ENCODE measurements at regions not wholly inside any gene's neighbourhood (a gene's known extent, or its start where the extent isn't known, plus 50 kb on each side); places are given as distances from the start of the nearest gene placed in this dataset.

DNA sequence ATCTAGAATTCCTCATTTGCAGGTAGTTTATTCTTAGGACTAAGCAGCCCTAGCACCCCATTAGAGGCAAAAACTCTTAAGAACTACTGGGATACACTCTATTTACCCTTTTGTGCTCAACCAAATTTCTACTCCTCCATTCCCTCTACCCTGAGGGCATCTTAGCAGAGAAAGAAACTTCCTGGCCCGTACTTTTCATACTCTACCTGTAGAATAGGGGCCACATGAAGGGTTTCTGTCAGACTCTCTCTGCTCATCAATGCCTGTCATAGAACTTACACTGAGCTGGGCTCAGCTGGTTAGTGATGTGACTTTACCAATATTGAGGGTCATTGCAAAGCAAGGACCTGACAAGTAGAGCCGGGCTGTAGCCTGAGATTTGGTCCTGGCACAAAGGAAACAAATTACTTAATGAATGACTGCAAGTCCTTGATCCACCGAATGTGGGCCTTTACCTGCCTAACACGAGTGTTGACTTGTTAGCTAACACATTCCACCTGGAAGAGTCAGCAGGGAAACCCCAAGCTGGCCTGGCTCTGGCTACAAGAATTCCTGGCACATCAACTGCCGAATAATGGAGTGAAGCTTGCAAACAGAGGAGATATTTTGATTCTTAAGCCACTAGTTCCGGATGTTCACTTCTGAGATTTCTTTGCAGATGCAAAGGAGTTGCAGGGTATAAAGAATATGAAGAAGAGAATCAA, 280.5 kb upstream of the JAG1 start:
- DNase-seq (ENCODE audit: low read depth), result no peak

DNA sequence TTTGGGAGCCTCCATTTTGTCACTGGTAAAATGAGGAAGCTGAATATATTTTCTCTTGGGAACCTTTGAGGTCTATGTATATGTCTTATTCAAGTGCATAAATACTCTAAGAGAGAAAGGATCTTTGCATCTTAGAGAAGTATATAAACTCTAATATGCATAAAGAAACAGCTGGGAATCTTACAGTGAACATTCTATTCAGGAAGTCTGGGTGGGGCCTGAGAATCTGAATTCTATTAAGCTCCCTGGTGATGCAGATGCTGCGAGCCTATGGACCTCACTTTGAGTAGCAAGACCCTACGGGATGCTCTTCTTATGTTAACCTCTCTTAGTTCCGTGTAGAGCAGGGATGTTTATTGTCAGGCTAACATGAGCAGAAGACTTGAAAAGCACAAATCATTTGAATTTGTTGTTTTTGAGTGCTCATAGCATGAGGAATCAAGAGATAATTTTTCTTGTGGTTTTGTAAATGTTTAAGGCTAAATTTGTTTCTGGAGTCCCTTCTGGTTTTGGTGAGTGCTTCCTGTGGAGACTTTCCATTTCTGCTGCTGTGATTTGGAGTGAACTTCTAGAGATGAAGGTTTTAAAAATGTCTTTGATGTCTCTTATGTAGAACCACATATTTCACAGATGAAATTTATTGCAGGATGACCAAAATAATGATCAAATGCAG, 281.2 kb upstream of the JAG1 start:
- no peak for DNase-seq (ENCODE audit: low read depth)

DNA sequence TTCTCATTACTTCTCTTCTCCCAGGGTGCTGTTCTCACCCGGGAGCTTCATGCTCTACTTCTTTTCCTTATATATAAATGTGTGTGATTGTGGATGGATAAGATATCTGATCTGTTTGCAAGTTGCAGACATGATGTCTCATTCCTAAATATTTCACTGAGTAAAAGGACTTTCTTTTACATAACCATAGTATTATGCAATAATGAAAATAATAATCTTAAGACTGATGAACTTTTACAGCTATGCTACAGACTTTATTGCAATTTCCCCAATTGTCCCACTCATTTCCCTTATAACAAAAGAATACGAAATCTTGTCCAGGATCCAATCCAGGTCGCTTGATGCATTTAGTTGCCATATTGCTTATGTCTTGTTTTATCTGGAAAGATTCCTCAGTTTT, 284.5 kb upstream of the JAG1 start:
- DNase-seq (ENCODE audit: low read depth), result no peak

DNA sequence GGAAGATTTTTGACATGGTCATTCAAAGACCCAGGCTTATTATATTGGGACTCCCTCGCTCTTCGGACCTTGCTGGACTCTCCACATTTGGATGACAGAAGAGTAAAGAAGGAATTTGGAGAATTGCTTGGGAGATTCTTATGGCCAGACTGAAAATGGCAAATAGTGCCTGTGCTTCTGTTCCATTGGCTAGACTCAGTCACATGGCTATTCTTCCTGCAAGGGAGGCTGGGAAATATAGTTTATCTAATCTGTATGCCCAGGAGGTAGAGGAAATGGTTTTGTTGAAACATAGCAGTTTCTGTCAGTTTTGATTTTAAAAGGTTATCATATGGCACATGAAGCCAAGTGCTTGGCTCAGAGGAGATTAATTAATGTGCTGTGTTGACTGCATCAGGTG, 286.6 kb upstream of the JAG1 start:
- no peak for DNase-seq (ENCODE audit: low read depth)

DNA sequence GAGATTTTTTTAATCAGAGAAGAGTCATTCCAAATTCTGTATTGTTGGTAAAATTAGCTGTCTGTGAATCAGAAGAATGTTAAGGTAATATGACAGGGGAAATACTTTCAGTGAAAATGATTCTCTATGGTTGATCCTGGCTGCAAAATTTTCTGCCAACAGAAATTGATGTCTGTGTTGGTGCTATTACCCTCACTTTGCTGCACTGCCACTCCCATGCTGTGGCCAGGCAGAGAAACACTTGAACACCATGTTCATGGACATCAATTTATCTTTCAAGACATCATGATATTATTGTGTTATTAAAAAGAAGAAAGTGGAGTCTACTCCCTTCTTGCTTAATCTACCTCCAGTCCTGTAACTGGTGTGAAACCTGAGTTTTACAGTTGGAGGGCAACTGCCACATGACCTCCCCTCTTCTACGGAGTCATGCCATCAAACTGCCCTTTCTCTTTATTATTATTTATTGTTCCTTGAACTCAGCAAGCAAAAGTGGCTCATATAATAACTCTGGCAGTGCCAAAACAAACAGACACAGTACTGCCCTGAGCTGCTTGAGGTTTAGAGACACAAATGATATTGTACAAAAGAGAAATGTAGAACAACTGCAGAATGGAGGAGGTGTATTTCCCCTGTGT, 288.0 kb upstream of the JAG1 start:
- no peak for DNase-seq (ENCODE audit: low read depth)

DNA sequence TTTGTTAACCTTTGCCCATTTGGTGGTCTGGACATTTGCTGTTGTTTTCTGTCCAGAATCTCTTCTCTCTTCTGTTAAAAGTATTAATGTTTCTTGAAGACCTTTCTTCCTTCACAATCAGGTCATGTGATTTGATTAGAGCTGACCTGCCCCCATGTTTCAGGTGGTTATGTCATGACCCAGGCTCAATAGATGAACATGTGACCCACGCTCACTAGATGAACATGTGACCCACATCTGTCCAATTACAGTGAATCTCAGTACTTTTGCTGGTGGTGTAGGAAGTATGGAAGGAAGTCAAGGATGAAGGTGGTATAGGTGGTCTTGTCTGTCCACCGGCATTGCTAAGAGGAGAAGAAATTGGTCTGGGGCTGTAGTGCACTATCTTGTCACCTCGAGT, 289.1 kb upstream of the JAG1 start:
- DNase-seq (ENCODE audit: low read depth), result no peak

DNA sequence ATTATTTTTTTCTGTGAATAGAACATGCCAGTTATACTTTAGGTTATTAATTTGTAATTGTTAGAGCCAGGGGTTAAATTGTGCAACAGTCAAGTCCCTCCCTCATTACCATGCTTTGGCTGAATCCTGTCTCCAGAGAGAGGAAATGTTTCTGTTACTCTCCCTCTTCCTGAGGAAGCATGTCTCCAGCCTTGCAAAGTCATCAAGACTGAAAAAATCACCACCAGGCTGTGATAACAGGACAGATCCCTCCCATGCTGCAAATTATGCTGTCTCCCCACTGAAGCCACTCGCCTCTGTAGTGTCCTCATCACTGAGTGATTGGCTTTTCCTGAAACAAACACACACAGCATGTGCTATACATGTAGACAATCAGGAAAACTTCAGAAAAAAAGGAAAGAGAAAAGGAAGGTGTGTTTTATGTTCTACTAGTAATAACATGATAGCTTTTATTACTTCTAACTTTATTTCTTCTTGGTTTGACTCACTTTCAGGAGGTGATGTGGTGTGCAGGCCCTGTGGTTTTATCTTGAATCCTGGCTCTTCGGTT, 290.0 kb upstream of the JAG1 start:
- no peak for DNase-seq (ENCODE audit: low read depth)

DNA sequence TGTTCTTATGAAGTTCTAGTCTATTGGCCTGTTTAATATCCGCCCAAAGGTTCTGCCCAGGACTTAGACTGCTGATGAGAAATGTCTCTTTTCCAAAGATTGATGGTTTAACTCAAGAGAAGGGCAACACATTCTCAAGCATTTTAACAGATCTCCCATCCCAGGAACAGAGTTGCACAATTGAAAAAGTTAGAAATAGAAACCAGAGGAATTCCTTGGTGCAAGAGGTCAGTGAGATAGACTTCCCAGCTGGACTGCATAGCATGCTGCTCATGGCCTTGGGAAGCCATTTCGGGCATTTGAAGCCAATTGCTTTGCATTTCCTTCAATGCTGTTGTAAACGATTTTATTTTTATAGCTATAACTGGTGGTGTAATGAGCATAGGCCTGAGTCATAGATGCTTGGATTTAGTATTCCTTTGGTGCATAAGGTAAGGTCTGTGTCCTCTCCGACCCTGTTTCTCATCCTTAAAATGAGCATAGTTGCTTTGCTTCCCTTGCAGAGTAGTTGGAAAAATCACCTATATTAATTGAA, 292.2 kb upstream of the JAG1 start:
- peak; percentile 6 for DNase-seq (ENCODE audit: low read depth)

DNA sequence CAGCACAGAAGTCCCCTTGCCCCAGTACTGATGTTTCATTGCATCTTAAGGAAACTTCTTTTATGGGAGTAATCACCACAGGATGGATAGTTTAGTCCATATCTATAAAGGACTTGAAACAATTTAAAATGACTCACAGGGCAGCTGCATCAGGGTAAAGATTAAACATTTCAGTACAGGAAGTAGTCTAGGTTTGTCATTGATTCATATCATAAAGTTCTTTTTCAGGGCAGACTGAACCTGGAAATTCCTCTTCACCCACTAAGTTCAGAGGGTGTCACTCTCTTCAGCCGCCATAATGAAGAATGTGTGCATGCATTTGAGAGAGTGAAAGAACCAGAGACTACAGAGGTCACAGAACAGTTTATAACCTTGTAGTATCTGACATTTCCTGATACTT, 296.3 kb upstream of the JAG1 start:
- DNase-seq (ENCODE audit: low read depth), result no peak

DNA sequence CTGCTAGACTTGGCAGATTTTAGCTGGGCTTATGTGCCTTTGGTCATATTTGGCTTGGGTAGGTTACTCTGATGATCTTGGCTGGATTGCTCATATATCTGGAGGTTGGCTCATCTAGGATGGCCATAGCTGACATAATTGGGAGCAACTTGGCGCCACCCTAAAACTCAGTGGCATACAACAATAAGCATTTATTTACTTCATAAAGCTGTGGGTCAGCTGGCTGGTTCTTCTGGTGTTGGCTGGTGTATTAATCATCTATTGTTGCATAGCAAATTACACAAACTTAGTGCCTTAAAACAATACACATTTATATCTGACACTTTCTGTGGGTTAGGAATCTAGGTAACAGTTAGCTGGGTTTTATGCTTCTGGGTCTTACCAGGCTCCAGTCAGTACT, 297.3 kb upstream of the JAG1 start:
- no peak for DNase-seq (ENCODE audit: low read depth)

DNA sequence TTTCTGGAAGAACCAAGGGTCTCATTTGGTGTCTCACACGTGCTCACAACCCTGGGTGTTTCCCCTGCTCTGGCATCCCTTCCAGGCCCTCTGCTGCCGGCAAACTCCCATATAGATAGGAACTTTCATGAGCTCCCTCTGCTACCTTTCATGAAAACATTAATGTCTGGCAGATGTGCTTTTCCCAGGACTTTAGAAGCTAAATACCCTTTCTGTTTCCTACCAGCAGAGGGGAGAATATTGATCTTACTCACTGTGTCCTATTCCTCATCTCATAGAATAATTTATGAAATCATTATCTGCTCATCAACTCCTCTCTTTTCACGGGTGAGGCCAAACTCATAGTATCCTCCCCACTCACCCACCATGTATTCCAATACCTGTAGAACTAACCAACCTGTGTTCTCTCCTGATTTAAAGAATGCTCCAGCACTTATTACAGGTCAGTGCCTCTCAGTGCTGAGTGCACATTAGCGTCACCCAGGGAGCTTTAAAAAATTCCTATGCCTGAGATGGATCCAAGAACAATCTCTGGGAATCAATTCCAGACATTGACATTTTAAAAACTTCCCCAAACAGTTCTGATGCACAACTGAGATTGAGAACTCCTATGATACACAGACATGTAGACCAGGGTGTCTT, 298.5 kb upstream of the JAG1 start:
- DNase-seq (ENCODE audit: low read depth), result no peak

DNA sequence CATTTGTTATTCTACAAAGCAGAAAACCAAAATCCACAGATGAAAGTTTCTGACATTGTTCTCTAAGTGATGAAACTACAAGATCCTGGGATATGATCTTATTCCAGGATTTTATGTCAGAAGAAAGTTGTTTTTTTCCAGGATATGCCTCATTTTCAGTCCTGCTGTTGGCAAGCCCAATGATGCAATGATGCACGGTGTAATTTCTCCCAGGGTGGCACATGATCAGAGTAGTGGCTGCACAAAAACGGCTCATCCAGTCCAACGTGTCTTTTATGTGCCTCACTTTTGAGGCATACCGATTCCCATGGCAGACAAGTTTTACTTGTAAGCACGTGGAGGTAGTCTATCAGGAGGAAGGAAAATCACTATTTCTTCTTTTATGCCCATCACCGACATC, 302.3 kb upstream of the JAG1 start:
- DNase-seq (ENCODE audit: low read depth), result no peak

DNA sequence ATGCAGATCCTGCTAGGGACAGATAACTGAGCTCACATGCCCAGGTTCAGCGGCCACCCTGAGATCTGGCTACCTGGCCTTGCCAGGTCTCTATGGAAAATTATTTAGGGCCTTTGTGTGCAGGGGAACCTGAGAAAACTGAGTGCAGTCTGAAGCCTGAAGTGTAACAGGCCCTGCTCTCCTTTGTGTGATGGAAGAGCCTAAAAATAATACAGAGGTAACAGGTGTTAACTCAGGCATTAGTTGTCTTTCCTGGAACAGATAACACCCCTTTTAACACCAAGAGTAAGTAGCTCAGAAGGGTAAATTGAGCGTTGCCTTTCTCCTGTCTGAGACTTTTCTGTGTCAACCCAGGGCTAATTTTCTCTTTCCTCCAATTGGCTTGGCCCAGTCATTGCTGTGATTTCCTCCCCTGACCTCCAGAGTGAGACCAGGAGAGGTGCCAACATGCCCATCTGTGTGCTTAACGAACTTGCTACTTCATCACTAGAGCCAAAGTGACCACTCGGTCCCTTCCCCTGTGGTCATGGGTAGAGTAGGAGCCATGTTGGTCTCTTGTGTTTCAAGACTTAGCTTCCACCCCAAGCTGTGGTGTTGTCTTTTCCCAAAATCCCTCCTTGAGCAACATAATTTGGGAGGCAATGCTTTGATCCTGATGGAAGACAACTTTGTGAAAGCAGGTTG, 304.4 kb upstream of the JAG1 start:
- DNase-seq (ENCODE audit: low read depth), result no peak

DNA sequence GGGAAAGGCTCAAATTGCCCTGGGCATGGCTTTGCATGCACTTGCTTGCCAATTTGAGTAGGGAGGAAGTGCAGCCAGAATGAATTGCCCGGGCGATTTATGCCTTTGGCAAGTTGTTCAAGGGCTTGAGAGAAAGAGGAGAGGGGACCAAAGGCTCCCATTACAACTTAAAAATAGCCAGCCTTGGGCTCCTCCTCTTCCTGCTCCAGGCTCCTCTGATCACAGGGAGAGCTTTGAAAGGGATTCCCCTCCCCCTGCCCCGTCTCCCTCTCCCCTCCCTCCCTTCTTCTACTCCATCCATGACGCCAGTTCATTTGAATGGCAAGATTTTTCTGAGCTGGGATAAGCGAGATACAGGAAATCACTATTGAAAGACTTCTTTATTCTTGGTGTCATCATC, 304.9 kb upstream of the JAG1 start:
- no peak for DNase-seq (ENCODE audit: low read depth)

DNA sequence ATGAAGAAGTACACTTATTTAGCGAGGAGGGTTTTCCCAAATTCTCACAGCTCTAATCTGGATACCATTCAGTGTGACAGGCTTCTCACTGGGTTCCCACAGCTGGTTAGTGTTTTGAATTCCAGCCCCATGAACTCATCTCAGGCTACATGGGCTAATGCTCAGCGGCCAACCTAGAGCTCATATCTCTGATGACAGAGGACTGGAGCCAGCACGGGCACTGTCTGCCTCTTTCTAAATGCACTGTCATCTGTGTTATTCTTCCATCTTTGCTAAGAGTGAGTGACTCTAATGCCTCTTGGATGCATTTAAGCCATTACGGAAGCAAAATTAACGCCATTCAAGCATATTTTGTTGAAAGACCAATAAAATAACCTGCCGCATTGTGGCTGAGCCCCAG, 308.9 kb upstream of the JAG1 start:
- peak; percentile 85 for DNase-seq (ENCODE audit: low read depth)

DNA sequence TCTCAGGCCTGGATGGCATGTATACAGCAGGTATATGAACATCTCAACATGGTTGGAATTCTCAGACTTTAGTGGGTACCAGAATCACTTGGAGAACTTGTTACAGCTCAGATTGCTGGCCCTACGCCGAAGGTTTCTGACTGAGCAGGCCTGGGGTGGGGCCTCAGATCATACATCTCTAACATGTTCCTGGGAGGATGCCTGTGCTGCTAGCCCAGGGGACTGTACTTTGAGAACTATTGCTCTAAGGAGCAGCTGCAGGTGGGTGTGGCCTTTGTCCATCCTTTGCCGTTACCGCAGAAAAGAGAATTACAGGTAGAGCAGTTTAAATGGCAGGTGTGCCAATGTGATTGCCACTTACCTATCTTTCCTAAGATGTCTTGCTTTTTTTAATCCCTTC, 310.5 kb upstream of the JAG1 start:
- DNase-seq (ENCODE audit: low read depth), result no peak

DNA sequence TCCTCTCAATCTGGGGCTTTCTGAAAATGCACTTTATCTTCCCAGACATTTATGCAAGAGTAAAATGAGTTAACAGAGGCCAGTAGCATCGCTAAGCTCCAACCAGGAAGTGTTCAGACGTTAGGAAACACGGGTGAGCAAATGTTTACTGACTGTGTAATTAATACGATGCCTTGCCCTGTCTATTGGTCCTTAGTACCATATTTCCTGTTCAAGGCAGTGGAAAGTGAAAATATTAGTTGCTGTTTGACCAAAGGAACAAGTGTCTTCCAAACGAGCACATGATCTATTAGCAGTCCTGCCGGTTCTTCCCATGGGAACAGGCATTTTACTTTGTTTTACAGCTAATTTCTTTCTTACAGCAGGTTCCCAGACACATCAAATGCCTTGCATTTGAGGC, 311.1 kb upstream of the JAG1 start:
- no peak for DNase-seq (ENCODE audit: low read depth)

DNA sequence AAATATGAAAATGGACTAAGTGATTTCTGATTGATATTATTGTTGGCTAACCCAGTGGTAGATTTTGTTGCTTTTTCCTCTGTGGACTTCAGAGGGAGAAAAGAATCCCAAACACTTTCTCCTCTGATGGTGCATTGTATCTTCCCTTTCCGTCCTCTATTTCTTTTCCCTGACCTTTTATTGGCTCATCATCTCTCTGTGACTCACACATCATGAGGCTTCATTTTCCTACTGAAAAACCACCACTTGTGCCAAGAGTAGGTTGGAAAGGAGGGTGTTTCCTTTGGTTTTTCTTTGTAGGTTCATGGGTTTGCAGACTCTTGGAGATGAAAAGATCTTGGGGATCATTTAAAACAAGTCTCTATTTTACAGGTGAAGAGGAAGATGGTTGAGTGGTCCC, 311.7 kb upstream of the JAG1 start:
- no peak for DNase-seq (ENCODE audit: low read depth)

DNA sequence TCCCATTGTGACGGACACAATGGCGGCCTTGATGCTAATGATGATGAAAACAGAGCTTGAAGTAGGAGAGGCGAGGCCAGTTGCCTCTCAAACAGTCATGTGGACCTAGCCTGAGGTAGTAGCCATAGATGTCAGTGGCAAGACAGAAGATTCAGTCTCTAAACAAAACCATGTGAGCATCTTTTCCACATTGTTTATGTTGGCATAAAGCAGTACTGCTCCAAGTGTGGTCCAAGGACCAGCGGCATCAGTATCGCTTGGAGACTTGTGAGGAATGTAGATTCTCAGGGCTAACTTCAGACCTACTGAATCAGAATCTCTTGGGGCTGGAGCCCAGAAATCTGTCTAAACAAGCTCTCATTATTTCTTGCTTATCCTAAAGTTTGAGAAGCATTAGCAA, 312.8 kb upstream of the JAG1 start:
- DNase-seq (ENCODE audit: low read depth), result no peak

DNA sequence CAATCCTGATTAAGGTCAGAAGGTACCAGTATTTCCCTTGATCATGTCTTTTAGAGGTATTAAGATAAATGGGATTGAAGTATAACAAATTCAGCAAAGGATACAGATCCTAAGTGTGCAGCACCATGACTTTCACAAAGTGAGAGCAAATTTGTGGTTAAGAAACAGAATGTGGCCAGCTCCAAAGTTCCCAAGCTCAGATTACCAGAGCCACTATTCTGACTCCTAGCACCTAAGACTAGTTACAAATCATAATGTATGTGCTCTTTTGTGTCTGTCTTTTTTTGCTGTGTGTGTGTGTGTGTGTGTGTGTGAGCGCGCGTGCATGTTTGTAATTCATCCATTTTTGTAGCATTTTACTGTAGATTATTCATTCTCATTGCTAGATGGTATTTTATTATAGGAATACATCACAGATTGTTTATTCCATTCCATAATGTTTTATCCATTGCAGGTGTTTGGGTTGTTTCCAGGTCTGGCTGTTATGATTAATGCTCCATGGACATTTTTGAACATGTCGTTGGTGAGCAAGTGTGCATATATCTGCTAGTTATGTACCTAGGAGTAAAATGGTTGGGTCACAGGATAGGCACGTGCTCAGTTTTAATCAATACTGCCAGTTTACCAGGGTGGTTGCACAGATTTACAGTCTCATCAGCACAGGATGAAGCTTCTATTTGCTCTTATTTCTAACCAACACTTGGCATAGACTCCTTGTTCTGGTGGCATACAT, 314.0 kb upstream of the JAG1 start:
- no peak for DNase-seq (ENCODE audit: low read depth)

DNA sequence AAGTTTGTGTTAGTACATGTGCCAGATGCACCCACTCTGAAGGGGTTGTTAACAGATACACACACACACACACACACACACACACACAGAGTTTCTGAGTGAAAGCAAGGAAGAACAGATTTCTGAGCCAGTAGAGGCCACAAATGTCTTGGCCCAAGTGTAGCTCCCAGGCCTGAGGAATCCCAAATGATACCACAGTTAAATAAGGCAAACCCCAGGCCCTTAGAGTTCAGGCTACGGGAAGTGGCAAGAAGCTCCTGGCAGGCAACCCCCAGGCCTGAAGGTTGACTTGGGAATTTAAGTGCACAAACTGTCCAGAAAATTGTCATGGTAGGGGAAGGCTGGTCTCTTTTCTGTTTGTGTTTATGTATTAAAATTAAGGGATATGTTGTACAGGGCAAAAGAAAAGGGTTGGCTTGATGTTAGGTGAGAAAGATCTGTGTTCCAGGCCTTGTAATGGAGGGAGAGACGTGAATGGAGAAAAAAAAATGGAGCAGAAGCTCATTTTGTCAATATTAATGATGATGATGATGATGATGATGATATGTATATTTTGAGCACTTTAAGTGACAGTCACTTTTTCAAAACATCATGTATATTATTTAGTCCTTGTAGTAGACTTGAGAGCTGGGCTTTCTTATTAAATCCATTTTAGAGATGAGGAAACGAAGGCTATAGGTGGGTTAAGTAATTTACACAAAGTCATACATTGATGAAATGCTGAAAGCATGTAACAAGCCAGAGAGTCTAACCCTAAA, 317.0 kb upstream of the JAG1 start:
- DNase-seq (ENCODE audit: low read depth), result no peak
